T-helper 2 cell (primary cell): ENCODE measurements at regions not wholly inside any gene's neighbourhood (a gene's known extent, or its start where the extent isn't known, plus 50 kb on each side); places are given as distances from the start of the nearest gene placed in this dataset.
"Not testable (repeated sequence)": the region's sequence is repeated elsewhere in the genome, so short reads cannot be mapped to it uniquely, and the experiment has no call there.

ENCODE experiments used
- DNase-seq, 5 experiments: peaks; one replicate each; pipeline versions ENCODE4 v3.0.0 to v3.0.0-alpha.2; 2012 to 2022

DNA sequence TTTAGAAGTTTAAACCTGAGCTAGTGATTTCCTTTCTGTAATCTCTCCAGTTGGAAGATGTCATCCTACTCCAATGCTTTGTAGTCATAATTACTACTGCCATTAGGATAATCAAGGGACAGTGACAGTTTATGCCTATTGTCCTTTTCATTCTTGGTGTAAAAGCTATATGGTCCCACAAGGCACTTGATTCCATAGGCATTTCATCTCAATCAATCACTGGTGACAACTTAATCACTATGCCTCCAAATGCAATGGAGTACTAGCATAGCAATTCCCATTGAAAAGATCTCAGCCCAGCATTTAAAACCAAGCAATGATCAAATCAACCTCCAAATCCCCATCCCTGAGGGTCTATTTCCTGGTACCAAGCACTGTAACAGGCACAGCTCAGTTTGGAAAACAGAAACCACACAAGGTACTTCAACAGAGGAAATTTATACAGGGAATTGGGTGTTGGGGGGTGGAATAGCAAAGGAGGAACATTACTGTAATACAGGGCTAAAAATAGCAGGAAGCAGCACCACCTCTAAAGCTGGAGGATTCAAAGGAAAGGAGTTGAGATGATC lies 51.0 kb downstream of the FHIP2A start:
- no peak for DNase-seq

DNA sequence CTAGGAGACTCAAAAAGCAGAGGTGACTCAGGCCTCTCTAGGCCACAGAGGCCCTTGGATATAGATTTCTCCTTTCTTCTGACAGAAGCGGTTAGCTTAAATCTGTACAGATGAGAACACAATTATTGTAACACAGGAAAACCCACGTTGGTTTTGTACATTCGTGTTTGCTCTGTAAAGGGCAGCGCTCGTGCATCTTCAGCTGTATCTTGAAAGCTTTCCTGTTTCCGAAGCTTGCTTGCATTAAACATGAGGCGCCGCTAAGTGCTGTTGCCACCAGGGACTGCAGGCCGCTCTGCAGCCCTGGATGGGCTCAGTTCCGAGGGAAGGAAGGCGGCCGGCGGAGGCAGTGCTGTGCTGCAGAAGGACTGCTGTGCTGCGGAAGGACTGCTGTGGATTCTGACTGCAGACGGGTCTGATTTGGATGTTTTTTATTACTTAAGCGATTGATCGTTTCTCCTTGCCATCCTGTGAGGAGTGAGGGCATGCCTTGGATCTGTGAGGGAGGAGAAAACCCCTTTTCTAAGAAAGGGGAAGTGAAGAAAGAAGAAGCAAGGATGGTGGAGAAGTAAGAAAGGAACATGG lies 53.3 kb downstream of the FHIP2A start:
- peak in 1 of 5 experiments; percentile 54 for DNase-seq

DNA sequence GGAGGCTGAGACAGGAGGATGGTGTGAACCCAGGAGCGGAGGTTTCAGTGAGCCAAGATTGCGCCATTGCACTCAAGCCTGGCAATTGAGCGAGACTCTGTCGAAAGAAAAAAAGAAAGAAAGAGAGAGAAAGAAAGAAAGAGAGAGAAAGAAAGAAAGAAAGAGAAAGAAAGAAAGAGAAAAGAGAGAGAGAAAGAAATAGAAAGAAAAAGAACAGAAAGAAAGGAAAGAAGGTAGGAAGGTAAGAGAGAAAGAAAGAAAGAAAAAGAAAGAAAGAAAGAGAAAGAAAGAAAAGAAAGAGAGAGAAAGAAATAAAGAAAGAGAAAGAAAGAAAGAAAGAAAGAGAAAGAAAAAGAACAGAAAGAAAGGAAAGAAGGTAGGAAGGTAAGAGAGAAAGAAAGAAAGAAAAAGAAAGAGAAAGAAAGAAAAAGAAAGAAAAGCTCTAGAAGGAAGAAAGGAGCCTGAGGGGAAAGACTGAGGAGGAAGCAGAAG lies 54.1 kb downstream of the FHIP2A start:
- not testable (repeated sequence) for DNase-seq

DNA sequence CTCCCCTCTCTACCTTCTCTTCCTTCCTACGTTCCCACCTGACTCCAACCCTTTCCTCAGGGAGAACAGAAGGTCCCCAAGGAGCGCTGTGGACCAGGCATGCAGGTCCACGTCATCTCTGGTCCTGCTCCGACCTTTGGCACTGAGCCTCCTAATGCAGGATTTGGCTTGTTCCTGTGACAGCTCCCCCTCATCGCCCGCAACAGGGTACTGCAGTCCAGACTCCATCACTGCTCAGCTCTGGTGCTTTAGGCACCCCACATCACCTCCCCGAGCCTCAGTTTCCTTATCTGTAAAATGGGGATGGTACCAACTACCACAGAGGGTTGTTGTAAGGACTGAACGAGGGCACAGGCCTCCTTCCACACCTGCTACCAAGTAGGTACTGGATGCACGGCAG lies 54.6 kb downstream of the FHIP2A start:
- no peak for DNase-seq

- DNase-seq, result peak in 1 of 5 experiments; percentile 58
Measured at GRCh38 chr10:114876602-114877300, 55.2 kb downstream of the FHIP2A start.

- no peak for DNase-seq
Measured at GRCh38 chr10:114877301-114877644, 55.7 kb downstream of the FHIP2A start.

GRCh38 chr10:114879093-114879492 lies 57.5 kb downstream of the FHIP2A start:
- DNase-seq, result no peak

DNA sequence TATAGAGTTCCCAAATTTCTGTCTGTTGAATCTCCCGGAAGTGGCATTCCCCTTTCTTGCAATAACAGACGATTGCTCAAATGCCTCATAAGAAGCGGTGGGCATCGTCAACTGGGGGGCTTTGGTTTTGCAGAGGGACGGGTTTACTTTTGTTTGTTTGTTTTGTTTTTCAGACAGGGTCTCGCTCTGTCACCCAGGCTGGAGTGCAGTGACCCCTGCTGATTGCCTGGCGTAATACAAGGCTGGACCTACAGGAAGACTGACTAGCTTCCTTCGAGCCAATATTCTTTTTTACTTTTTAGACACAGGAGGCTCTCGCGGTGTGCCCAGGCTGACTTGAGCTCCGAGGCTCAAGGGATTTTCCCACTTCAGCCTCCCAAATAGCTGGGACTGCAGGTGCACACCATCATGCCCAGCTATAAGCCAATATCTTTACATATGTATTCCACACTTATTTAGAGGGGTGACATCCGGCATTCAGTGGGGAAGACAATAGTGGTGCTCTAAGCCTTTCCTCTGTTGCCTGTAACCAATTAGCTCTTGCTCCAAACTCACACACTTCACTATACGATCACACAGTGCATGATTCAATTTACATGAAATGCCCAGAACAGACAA lies 58.1 kb downstream of the FHIP2A start:
- DNase-seq, result peak in 3 of 5 experiments; percentile 2 to 65 (median 9)

DNA sequence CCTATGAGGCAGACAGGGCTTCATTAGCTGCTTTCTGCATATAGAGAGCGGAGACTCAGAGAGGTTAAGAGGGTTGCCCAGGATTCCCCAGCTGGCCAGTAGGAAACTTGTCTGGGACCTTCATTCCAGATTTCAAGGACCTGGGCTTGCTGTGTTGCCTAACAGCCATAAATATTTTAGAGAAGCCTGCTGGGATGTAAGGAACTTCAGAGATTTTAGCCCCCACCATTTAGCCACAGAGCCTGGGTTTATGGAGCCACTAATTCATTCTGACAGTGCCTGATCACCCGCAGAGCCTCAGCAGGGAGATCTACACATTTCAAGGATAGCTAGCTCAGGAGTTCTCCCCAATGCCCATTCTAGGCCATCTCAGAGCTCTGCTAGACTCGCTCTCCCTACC lies 56.6 kb upstream of the TRUB1 start:
- DNase-seq, result no peak

DNA sequence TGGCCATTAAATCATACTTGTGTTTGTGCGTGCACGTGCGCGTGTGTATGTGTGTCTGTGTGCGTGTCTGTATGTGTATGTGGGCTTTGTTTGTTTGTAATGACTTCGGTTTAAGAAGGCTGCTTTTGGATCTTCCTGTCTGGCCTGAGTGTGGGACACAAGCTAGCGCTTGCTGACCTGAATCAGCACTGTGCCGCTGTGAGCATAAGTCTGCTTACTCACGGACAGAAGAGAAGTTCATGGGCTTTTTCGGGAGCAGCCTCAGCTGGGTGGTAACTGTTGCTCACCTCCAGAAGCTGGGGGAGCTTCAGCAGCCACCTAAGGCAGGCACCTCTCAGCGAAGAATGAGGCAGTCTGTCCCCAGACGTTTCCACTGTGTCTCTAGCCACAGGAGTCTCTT lies 56.1 kb upstream of the TRUB1 start:
- DNase-seq, result no peak

- DNase-seq, result no peak
Measured at GRCh38 chr10:114885443-114885842, 52.6 kb upstream of the TRUB1 start.
